Loucy (cell line): ENCODE measurements at regions not wholly inside any gene's neighbourhood (a gene's known extent, or its start where the extent isn't known, plus 50 kb on each side); places are given as distances from the start of the nearest gene placed in this dataset.

Experiments used
- CTCF ChIP-seq: fragments of 200-600 bp; sonication (generic); conservative IDR thresholded peaks from 2 replicates; pipeline ENCODE4 v1.5.1; 2014; ENCODE audit warnings: mild to moderate bottlenecking, antibody characterized with exemption, low read length
- EZH2phosphoT487 ChIP-seq: fragments of 200-600 bp; IDR thresholded peaks from 2 replicates; pipeline ENCODE4 v1.6.1; 2018; ENCODE audit warnings: antibody characterized with exemption, mild to moderate bottlenecking, moderate library complexity, borderline replicate concordance

GRCh38 chr7:130972201-130972600 lies 238.2 kb upstream of the KLF14 start:
- TF ChIP-seq CTCF (no peak), EZH2phosphoT487 (no peak)
